ENCODE measurements at regions not wholly inside any gene's neighbourhood (a gene's known extent, or its start where the extent isn't known, plus 50 kb on each side); places are given as distances from the start of the nearest gene placed in this dataset.

DNA sequence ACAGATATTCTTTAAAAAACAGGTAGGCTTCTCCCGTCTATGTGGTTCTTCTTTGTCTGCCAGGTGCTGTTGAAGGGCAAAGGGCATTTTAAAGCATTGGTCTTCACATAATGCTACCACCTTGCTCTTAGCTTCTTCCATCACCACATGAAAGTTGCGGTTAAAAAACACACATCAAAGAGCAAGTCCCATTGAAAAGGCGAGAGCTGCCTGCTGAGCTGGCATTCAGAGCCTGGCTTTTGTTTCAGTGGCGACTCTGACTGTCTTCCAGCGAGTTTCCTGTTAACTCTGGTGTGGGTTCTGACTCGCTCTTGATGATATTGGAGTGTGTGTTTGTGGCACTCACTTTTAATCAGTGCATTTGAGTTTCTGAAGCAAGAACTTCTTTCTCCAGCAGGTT, 624.9 kb upstream of the FANCL start:
- H3K4me3 ChIP-seq (ENCODE audit: low read length), result no peak overlapping the region
- no peak overlapping the region for H3K9ac ChIP-seq (ENCODE audit: low read length)
- no peak for TF ChIP-seq RAD21 (conservative IDR thresholded peaks at IDR 0.05)
- no peak for TF ChIP-seq EZH2 (IDR thresholded peaks at IDR 0.05; ENCODE audit: borderline replicate concordance, insufficient read depth, low read length, poor library complexity, severe bottlenecking)
- H3K79me2 ChIP-seq (replicated peaks; ENCODE audit: insufficient read depth, low read length), result no peaks in the 10 kb centered on the region
- H3K27ac ChIP-seq (ENCODE audit: low read length), result no peak overlapping the region
- no peaks in the 10 kb centered on the region for H4K20me1 ChIP-seq (ENCODE audit: insufficient read depth)
- H3K36me3 ChIP-seq (ENCODE audit: insufficient read depth, low read length), result no peaks in the 10 kb centered on the region
- no peaks in the 10 kb centered on the region for H3K9me3 ChIP-seq (ENCODE audit: low read length)
- no peak overlapping the region for H2AFZ ChIP-seq (ENCODE audit: low read depth, low read length)
- no peaks in the 10 kb centered on the region for H3F3A ChIP-seq (ENCODE audit: insufficient read depth, low read length, poor library complexity, severe bottlenecking)
- H3K9me2 ChIP-seq (ENCODE audit: insufficient read depth, low read length), result no peaks in the 10 kb centered on the region
- H3K27me3 ChIP-seq (ENCODE audit: insufficient read depth, low read depth, low read length), result no peaks in the 10 kb centered on the region
- H3K4me2 ChIP-seq (ENCODE audit: low read length), result no peak overlapping the region

DNA sequence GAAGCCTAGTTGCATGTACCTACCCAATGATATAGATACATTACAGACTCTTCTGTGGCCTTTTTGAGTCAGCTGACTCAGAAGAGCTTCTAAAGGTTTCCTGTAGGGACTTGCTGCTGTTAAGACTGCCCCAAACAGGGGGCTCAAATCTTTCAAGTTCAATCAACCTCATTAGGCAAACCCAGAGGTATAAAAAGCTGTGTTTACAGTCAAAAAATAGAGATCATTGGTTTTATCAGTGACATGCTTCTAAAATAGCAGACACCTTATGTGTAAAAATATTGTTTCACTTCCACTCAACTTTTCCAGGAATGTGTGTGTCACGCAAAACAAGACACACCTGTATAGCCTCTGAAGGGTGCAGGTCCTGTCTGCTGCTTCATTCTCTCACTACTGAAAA, 624.3 kb upstream of the FANCL start:
- no peaks in the 10 kb centered on the region for H3K9me3 ChIP-seq (ENCODE audit: low read length)

More for the DNA sequence above, 624.3 kb upstream of the FANCL start:
- H3K27me3 ChIP-seq (ENCODE audit: insufficient read depth, low read depth, low read length), result no peaks in the 10 kb centered on the region
- no peak for TF ChIP-seq RAD21 (conservative IDR thresholded peaks at IDR 0.05)
- TF ChIP-seq EZH2 (IDR thresholded peaks at IDR 0.05; ENCODE audit: borderline replicate concordance, insufficient read depth, low read length, poor library complexity, severe bottlenecking), result no peak
- TF ChIP-seq POLR2AphosphoS5 (IDR thresholded peaks at IDR 0.05), result no peak
- no peak for TF ChIP-seq SMC3 (conservative IDR thresholded peaks at IDR 0.05; ENCODE audit: poor library complexity)
- no peak for TF ChIP-seq EP300 (conservative IDR thresholded peaks at IDR 0.05; ENCODE audit: poor library complexity, severe bottlenecking)
- TF ChIP-seq, protein P1, sequence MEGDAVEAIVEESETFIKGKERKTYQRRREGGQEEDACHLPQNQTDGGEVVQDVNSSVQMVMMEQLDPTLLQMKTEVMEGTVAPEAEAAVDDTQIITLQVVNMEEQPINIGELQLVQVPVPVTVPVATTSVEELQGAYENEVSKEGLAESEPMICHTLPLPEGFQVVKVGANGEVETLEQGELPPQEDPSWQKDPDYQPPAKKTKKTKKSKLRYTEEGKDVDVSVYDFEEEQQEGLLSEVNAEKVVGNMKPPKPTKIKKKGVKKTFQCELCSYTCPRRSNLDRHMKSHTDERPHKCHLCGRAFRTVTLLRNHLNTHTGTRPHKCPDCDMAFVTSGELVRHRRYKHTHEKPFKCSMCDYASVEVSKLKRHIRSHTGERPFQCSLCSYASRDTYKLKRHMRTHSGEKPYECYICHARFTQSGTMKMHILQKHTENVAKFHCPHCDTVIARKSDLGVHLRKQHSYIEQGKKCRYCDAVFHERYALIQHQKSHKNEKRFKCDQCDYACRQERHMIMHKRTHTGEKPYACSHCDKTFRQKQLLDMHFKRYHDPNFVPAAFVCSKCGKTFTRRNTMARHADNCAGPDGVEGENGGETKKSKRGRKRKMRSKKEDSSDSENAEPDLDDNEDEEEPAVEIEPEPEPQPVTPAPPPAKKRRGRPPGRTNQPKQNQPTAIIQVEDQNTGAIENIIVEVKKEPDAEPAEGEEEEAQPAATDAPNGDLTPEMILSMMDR (IDR thresholded peaks at IDR 0.05; ENCODE audit: poor library complexity, severe bottlenecking), result no peak
- no peak for TF ChIP-seq MXI1 (conservative IDR thresholded peaks at IDR 0.05; ENCODE audit: poor library complexity, severe bottlenecking)
- TF ChIP-seq, protein P2, sequence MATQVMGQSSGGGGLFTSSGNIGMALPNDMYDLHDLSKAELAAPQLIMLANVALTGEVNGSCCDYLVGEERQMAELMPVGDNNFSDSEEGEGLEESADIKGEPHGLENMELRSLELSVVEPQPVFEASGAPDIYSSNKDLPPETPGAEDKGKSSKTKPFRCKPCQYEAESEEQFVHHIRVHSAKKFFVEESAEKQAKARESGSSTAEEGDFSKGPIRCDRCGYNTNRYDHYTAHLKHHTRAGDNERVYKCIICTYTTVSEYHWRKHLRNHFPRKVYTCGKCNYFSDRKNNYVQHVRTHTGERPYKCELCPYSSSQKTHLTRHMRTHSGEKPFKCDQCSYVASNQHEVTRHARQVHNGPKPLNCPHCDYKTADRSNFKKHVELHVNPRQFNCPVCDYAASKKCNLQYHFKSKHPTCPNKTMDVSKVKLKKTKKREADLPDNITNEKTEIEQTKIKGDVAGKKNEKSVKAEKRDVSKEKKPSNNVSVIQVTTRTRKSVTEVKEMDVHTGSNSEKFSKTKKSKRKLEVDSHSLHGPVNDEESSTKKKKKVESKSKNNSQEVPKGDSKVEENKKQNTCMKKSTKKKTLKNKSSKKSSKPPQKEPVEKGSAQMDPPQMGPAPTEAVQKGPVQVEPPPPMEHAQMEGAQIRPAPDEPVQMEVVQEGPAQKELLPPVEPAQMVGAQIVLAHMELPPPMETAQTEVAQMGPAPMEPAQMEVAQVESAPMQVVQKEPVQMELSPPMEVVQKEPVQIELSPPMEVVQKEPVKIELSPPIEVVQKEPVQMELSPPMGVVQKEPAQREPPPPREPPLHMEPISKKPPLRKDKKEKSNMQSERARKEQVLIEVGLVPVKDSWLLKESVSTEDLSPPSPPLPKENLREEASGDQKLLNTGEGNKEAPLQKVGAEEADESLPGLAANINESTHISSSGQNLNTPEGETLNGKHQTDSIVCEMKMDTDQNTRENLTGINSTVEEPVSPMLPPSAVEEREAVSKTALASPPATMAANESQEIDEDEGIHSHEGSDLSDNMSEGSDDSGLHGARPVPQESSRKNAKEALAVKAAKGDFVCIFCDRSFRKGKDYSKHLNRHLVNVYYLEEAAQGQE (IDR thresholded peaks at IDR 0.05; ENCODE audit: borderline replicate concordance), result no peak
- no peak for TF ChIP-seq TAF1 (IDR thresholded peaks at IDR 0.05; ENCODE audit: low read depth)
- H3K9me2 ChIP-seq (ENCODE audit: insufficient read depth, low read length), result no peaks in the 10 kb centered on the region
- no peaks in the 10 kb centered on the region for H4K20me1 ChIP-seq (ENCODE audit: insufficient read depth)
- no peaks in the 10 kb centered on the region for H3F3A ChIP-seq (ENCODE audit: insufficient read depth, low read length, poor library complexity, severe bottlenecking)
- H3K79me2 ChIP-seq (replicated peaks; ENCODE audit: insufficient read depth, low read length), result no peaks in the 10 kb centered on the region
- H2AFZ ChIP-seq (ENCODE audit: low read depth, low read length), result no peak overlapping the region
- H3K27ac ChIP-seq (ENCODE audit: low read length), result no peak overlapping the region
- no peaks in the 10 kb centered on the region for H3K36me3 ChIP-seq (ENCODE audit: insufficient read depth, low read length)
- H3K4me2 ChIP-seq (ENCODE audit: low read length), result no peak overlapping the region
- no peak overlapping the region for H3K9ac ChIP-seq (ENCODE audit: low read length)
- H3K4me3 ChIP-seq (ENCODE audit: low read length), result no peak overlapping the region
